ENCODE measurements at regions not wholly inside any gene's neighbourhood (a gene's known extent, or its start where the extent isn't known, plus 50 kb on each side); places are given as distances from the start of the nearest gene placed in this dataset.
A peak's percentile ranks its signal among the peaks of the same experiment; 100 is the strongest.

DNA sequence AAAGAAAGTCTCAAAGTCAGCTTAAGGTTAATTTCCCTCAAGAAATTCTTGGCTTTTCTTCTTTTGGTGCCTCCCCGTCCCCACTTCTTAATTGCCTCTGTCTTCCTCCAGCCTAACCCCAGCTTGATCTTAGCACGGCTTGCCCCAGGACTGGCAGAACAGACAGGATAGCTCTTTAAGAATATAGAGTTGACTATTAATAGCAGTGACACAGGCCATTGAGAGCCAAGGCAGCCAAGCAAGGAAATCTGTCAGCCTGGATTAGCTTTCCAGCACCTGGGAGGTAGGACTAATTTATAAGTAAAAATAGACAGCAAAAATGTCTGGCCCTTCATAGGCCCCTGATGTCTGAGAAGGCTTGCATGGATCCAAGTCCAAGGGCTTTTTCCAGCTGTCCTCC, 384.6 kb upstream of the SLC30A5 start:
- DNase-seq (ENCODE audit: low spot score): no peak
- in situ Hi-C loops (cut with MboI; ENCODE audit: low sequenced_read_pairs, unreplicated experiment): no loop called here
- TF ChIP-seq, protein P1, sequence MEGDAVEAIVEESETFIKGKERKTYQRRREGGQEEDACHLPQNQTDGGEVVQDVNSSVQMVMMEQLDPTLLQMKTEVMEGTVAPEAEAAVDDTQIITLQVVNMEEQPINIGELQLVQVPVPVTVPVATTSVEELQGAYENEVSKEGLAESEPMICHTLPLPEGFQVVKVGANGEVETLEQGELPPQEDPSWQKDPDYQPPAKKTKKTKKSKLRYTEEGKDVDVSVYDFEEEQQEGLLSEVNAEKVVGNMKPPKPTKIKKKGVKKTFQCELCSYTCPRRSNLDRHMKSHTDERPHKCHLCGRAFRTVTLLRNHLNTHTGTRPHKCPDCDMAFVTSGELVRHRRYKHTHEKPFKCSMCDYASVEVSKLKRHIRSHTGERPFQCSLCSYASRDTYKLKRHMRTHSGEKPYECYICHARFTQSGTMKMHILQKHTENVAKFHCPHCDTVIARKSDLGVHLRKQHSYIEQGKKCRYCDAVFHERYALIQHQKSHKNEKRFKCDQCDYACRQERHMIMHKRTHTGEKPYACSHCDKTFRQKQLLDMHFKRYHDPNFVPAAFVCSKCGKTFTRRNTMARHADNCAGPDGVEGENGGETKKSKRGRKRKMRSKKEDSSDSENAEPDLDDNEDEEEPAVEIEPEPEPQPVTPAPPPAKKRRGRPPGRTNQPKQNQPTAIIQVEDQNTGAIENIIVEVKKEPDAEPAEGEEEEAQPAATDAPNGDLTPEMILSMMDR (IDR thresholded peaks at IDR 0.05; ENCODE audit: borderline replicate concordance, control extremely low read depth, extremely low read depth, insufficient read depth, missing control alignments): no peak

DNA sequence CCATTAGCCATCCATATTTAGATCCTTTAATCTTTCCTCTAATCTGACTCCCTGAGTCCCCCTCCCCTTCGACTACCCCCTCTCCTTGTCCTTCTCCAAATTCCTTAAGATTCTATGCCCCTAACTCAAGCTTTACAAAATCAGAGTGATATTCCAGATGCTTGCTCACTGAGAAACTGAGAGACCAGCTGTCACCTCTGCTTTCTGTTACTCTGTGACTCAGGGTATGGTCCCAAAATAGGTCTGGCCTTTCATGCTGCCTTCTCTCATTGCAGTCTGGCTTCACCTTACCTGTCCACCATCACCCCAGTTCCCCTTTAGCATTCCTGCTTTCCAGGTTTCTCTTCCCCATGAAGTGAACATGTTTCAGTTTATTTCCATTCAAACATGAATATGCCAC, 383.3 kb upstream of the SLC30A5 start:
- TF ChIP-seq, protein P1 (IDR thresholded peaks at IDR 0.05; ENCODE audit: borderline replicate concordance, control extremely low read depth, extremely low read depth, insufficient read depth, missing control alignments): no peak
- DNase-seq (ENCODE audit: low spot score): peak; percentile 32
- in situ Hi-C loops (cut with MboI; ENCODE audit: low sequenced_read_pairs, unreplicated experiment): no loop called here

DNA sequence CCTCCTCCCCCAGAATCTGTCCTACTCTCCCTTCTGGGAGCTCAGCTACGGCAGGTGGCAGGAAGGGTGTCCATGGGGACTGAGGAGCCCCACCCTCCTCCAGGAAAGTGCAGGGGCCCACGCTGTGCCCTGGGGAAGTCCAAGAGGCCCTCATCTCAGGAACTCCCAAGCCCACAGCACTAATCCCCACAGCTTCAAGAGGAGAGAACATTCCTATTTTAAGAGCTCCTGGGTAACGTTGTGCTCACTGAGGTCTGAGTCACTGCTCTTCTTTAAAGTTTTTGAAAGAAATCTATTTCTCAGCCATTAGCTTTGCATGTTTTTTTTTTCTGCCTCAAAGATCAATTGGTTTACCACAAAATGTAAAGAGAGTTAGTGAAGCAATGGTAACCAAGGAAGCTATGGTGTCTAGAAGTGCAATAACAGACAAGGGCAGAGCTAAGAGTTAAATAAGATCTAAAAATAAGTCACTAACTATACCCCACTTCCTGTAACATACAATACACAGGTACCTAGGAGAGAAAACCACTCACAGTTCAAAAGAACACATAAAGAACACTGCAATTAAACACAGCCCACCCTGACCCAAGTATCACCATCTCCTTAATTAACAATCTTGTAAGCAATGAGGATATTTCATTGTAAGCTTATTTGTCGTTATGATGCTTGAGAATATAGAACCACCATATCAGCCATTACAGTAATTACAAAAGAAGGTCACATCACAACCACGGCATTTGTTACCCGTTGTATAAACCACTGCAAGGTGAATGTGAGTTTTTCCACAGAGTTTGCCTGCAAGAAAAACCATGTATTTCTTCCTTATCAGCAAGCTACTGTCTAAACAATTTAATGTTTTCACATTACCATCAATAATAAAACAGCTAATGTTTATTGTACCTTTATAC, 382.3 kb upstream of the SLC30A5 start:
- in situ Hi-C loops (cut with MboI; ENCODE audit: low sequenced_read_pairs, unreplicated experiment): no loop called here
- TF ChIP-seq, protein P1 (IDR thresholded peaks at IDR 0.05; ENCODE audit: borderline replicate concordance, control extremely low read depth, extremely low read depth, insufficient read depth, missing control alignments): no peak
- peak; percentile 61 for DNase-seq (ENCODE audit: low spot score)

DNA sequence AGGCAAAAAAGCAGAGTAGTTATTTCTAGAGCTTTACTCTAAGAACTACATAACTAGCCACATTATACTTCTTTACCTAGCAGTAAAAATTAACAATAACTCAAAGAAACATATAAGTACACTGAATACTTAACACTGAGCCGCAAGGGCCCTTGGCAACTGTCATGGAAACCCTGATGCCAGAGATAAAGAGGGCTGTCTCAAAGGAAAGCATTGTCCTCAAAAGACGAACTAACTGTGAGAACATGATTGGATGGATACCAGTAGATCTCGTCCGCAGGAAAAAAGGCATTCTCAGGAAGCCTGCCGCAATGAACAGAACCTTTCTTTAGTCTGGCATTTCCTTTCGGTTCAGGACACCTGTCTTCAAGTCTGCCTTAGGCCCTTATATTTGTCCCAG, 379.0 kb upstream of the SLC30A5 start:
- in situ Hi-C loops (cut with MboI; ENCODE audit: low sequenced_read_pairs, unreplicated experiment): no loop called here
- TF ChIP-seq, protein P1 (IDR thresholded peaks at IDR 0.05; ENCODE audit: borderline replicate concordance, control extremely low read depth, extremely low read depth, insufficient read depth, missing control alignments): no peak
- no peak for DNase-seq (ENCODE audit: low spot score)

DNA sequence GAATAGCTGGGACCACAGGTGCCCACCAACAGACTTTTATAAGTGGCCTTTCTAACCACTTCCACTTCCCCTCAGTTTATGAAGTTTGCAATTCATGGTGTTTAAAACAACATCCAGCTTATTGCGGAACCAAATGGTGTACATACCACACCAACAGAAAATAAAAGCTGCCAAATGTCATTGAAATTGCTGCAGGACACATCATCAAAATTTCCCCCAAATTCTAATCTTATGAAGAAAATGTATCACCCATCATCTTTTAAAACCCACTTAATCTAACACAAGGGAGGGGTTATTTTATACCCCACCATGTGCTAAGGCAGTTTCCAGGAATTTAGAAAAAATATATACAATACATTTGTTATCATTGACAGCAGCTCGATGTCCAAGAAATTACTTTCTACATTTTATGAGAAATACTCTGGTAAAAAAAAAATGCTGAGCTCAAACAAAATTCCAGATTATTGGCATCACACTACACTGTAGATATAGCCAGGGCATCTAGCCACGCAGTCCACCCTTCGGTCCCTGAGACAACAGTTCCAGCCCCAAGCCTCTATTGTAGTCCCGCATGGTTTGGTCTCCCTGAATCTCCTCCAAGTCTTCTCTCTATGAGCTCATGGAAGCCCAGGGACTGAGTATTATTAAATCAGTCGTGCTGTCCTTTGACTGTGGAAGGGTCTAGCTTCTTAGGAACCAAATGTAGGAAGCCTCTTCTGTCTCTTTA, 372.8 kb upstream of the SLC30A5 start:
- TF ChIP-seq, protein P1 (IDR thresholded peaks at IDR 0.05; ENCODE audit: borderline replicate concordance, control extremely low read depth, extremely low read depth, insufficient read depth, missing control alignments): no peak
- DNase-seq (ENCODE audit: low spot score): no peak
- in situ Hi-C loops (cut with MboI; ENCODE audit: low sequenced_read_pairs, unreplicated experiment): no loop called here

DNA sequence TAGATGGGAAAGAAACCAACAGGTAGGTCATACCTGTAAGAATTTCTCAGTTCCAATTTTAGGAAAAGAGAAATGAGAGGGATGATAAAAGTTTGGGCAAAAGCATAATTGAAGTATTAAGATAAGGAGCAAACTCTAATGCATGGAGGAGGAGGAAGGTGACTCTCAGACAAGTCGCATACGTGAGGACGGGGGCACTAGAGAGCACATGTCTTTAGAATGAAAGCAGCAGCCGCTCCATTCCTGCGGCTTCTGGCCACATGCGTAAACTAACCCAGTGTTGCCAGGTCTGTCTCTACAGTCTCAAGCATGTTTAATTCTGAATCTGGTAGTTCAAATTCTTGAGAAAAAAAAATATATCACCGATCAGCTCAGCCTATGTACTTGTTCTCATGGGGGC, 371.5 kb upstream of the SLC30A5 start:
- TF ChIP-seq, protein P1 (IDR thresholded peaks at IDR 0.05; ENCODE audit: borderline replicate concordance, control extremely low read depth, extremely low read depth, insufficient read depth, missing control alignments): no peak
- in situ Hi-C loops (cut with MboI; ENCODE audit: low sequenced_read_pairs, unreplicated experiment): no loop called here
- no peak for DNase-seq (ENCODE audit: low spot score)

Measured in GM13976 (cell line).